Retinal pigment epithelial cell (primary cell): ENCODE measurements at regions not wholly inside any gene's neighbourhood (a gene's known extent, or its start where the extent isn't known, plus 50 kb on each side); places are given as distances from the start of the nearest gene placed in this dataset.

ENCODE experiments used
- DNase-seq: peaks from one replicate; pipeline ENCODE4 v3.0.0-alpha.2; 2010; ENCODE audit warnings: low read depth
- H3K4me3 ChIP-seq: 2 replicates; pipeline ENCODE4 v1.5.1; 2011; ENCODE audit warnings: mild to moderate bottlenecking, low read length, control low read depth, moderate library complexity
- TF ChIP-seq, protein P1 (sequence below): conservative IDR thresholded peaks from 2 replicates; pipeline ENCODE4 v1.5.1; 2011; ENCODE audit warnings: low read depth, low read length, control low read depth, inconsistent platforms

- TF ChIP-seq, protein P1, sequence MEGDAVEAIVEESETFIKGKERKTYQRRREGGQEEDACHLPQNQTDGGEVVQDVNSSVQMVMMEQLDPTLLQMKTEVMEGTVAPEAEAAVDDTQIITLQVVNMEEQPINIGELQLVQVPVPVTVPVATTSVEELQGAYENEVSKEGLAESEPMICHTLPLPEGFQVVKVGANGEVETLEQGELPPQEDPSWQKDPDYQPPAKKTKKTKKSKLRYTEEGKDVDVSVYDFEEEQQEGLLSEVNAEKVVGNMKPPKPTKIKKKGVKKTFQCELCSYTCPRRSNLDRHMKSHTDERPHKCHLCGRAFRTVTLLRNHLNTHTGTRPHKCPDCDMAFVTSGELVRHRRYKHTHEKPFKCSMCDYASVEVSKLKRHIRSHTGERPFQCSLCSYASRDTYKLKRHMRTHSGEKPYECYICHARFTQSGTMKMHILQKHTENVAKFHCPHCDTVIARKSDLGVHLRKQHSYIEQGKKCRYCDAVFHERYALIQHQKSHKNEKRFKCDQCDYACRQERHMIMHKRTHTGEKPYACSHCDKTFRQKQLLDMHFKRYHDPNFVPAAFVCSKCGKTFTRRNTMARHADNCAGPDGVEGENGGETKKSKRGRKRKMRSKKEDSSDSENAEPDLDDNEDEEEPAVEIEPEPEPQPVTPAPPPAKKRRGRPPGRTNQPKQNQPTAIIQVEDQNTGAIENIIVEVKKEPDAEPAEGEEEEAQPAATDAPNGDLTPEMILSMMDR = no peak
- no peak overlapping the region for H3K4me3 ChIP-seq
- no peak for DNase-seq
Measured at GRCh38 chr1:198014355-198014754, 97.2 kb downstream of the LHX9 start.

- TF ChIP-seq, protein P1 = no peak
- no peak overlapping the region for H3K4me3 ChIP-seq
- DNase-seq = no peak
Measured at GRCh38 chr1:198015309-198015708, 98.1 kb downstream of the LHX9 start.

DNA sequence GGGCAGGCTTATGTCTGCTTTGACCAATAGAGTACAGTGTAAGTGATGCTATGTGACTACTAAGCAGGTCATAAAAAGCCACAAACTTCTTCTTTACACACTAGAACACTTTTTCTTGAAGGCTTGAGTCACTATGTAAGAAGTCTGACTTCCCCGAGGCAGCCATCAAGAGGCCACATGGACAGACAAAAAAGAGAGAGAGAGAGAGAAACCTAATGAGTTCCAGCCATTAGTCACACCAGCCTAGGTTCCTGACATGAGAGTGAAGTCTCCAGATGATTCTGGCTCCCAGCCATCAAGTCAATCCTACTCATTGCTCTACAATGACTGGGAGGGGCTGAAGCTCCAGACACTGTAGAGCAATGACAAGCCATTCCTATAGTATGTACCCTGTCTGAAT lies 101.4 kb downstream of the LHX9 start:
- DNase-seq = peak; percentile 20
- TF ChIP-seq, protein P1 = no peak
- H3K4me3 ChIP-seq = no peak overlapping the region

- no peak overlapping the region for H3K4me3 ChIP-seq
- no peak for DNase-seq
- TF ChIP-seq, protein P1 = no peak
Measured at GRCh38 chr1:198019126-198019525, 102.0 kb downstream of the LHX9 start.

GRCh38 chr1:198024336-198024735 lies 107.2 kb downstream of the LHX9 start:
- DNase-seq = no peak
- TF ChIP-seq, protein P1 = no peak
- no peak overlapping the region for H3K4me3 ChIP-seq

DNA sequence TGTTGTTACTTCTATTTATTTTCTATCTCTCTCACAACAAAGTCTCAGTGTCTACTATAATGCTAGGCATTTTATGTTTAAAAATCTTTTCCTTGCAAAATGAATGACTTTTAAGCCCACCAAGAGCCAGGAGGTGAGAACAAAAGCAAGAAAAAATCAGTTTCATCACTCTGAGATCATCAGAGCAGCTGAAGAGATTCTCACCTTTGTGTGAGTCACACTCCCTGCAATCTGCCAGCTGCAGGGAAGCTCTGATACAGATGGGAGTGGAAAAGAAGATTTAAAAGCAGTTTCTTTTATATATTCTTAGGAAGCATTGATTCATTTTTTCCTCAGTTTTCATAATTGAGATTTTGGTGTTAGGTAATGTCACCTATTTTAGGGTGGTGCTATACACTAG lies 107.6 kb downstream of the LHX9 start:
- no peak for DNase-seq
- no peak overlapping the region for H3K4me3 ChIP-seq
- TF ChIP-seq, protein P1 = no peak

DNA sequence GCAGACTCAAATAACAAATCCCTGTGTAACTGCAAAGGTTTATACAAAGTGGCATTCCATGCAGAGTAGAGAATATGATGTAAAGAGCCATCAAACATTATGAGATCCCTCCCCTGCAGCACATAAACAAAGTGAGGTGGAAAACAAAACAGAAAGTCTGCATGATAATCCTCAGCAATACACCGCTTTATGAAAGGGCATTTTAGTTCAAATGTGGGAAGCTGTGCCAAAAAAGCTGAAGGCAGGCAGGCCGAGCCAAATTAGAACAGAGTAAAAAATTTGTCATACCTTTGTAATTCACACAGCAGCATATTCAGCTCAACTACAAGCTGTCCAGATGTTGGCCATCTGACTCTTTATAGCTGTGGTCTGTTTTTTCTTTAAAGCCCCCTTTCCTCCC lies 113.5 kb downstream of the LHX9 start:
- no peak for DNase-seq
- TF ChIP-seq, protein P1 = no peak
- no peak overlapping the region for H3K4me3 ChIP-seq
